GM18499 (cell line): ENCODE measurements at regions not wholly inside any gene's neighbourhood (a gene's known extent, or its start where the extent isn't known, plus 50 kb on each side); places are given as distances from the start of the nearest gene placed in this dataset.
"Not testable (repeated sequence)": the region's sequence is repeated elsewhere in the genome, so short reads cannot be mapped to it uniquely, and the experiment has no call there.

ENCODE experiments used
- ATAC-seq: cut with Tn5 transposase; IDR thresholded peaks from one replicate; pipeline ENCODE4 v1.9.1; 2021; ENCODE audit warnings: moderate number of reproducible peaks; ENCODE audit not compliant: insufficient read depth, unreplicated experiment

DNA sequence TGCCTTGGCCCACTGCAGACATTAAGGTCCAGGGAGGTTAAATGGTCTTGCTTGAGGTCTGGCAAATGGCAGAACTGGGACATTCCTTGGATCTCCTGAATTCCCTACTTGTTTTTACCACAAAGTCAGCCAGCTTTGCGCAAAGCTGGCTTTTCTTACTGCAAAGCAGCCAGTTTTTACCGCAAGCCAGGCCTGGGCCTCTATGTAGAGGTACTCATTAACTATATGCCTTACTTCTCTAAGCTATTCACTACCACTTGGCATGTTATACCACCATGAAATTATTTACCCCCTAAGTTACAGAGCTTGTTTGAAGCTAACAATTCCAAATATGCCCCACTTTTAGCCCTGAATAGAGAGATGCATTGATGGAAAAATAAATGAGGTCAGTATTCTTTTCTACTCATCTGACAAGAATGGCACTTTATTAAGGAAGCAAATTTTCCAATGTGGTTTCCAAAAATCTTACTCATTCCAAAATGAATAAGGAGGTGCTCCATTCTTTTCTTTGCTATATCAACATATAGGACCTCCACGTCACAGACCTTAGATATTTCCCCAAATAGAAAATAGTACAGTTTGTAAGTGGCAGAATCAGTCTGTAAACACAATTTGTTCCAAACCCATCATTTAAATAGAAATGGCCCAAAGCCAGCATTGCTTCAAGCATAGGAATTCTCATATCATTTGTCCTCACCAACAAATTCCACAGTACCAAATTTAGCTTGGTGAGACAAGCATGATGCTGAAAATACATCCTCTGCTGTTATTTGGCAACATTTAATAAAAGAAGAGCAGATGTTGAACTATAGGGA is 143.9 kb upstream of the TSC22D1 start:
- ATAC-seq = no peak

DNA sequence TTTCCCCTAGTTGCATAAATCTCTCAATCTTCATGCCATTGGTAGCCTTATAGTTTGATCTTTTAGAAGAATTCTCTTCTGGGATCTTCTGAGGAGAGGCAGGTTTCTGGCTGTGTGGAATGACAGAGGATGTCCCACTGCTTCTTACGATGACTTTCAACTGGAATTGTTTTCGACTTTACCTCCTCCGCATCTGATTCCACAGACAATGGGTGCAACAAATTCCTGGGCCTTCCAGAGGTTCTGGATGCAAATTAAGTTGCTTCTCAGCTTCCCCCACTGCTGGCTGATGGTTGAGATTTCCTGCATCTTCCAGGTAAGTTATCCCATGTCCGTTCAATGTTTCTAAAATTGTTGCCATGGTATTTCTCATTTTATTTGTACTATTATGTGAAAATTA is 142.3 kb upstream of the TSC22D1 start:
- ATAC-seq = no peak

DNA sequence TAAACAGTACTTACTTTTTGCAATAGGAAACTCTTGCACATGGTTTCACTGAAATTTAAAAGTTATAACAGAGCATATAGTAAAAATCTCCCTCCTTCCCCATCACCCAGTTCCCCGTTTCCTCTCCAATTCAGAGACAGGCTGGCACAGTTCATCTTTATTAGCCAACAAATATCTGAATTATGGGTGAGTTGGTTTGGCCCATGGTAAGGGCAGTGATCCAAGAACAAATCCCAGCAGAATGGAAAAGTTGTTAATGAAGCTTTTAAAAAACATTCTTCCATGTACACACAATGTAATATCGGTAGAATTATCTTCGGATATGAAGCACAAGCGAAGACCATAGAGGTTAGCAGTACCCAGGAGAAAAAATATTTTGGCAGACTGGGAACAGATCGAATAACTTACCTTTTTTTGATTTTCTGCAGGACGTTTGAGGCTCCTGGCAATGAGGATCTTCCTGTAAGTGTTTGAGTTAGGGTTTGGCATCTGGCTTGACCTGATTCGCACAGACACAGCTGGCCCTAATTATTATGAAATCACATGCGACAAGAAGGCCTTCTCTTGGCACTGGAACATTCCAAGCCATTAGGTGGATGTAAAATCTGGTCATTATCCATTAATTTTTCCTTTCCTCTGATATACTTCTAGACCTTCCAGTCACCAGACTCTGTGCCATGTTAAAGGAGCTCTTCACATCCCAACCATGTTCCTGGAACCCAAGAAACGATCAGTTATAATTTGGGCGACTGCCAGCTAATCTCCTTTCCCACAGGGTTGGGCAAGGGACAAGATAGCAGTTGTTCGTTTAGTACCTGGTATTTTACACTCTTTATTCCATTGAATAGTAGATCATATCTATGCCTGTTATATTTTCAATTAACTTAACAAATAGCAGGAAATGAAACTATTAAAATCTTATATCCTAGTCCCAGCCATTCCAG is 139.4 kb upstream of the TSC22D1 start:
- ATAC-seq = no peak

DNA sequence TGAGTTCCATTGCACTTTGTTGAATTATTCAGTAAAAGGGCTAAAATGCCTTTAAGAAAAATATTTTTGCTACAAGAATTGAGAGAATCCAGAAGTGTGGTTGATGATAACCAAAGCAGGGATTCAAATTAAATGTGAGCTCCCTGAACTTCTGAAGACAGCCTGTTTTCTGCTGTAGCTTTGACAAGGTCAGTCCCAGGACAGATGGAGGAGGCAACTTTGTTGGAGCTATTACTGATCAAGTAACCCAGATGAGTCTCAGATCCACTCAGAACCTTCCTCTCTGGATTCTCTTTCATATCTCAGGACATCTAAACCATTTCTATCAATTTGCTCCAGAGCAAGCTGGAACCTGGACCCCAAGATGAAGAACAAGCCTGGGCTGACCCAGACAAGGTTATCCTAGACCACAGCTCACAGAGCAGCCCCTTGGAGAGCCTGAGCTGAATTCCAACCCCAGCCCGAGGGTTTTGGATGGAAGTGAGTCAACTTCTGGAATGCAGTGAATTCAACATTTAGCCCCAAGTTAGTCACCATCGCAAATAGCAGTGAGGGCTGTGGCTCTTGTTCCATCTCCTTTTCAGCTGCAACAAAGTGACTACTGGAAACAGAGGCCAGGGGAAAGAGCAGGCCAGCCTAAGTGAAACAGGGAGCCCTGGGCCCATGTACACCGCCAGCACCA is 137.8 kb upstream of the TSC22D1 start:
- no peak for ATAC-seq

DNA sequence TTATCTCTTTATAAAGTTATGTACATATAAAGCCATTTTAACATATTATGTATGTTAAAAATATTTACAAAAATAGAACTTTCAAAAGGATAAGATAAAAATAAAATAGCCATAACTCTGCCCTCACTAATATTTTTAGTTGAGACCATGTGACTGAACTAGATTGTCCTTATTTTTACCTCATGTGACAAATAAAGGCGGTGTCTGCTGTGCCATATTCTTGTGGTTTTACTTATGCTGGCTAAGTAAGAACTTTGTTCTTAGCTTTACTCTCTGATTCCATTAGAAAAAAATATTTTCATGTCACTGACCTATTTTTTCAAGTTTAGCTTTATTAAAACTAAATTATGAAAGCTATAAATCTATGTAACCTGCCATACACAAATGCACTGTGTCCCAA is 135.6 kb upstream of the TSC22D1 start:
- no peak for ATAC-seq

DNA sequence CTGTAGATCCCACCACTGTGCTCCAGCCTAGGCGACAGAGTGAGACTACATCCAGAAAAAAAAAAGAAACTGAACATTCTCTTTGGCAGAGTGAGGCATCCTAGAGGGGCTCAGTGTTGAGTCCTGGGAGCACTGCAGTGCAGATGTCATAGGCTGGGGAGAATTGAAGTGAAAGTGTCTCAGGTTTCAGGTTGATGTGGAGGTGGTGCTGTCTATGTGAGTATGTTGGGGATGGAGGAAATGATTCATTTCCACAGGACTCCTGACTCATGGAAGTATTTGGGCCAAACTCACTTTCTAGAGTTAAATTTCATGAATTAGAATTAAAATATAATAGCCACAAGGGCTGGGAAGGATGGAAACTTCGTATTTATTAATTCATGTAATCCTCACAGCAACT is 134.4 kb upstream of the TSC22D1 start:
- ATAC-seq = no peak

DNA sequence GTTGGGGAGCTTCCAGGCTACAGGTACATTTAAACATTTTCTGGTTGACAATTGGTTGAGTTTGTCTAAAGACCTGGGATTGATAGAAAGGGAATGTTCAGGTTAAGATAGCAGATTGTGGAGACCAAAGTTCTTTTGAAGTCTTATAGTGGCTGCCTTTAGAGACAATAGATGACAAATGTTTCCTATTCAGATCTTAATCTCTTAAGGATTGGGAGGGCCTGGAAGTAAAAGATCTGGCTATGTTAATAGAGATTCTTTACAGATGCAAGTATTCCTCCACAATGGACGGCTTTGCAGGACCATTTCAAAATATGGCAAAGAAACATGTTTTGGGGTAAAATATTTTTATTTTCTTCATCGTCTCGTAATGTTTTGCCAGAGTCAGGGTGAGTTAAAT is 128.7 kb upstream of the TSC22D1 start:
- ATAC-seq = not testable (repeated sequence)

DNA sequence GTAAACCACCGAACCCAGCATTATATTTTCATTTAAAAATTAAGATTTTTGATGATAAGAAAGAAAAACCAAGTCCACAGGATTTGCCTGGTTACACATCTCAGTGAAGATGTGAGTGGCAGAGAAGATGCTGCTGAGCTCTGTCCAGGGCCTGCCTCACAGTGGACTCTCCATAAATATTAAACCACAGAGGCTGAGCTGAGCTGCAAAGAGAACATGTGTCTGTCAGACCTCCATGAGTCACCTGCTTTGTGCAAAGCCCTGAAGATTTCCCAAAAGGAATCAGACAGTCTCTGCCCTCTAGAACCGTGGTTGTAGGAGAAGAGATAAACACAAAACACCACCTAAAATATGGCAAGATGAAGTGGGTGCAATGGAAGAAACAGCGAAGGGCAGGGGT is 127.2 kb upstream of the TSC22D1 start:
- no peak for ATAC-seq

DNA sequence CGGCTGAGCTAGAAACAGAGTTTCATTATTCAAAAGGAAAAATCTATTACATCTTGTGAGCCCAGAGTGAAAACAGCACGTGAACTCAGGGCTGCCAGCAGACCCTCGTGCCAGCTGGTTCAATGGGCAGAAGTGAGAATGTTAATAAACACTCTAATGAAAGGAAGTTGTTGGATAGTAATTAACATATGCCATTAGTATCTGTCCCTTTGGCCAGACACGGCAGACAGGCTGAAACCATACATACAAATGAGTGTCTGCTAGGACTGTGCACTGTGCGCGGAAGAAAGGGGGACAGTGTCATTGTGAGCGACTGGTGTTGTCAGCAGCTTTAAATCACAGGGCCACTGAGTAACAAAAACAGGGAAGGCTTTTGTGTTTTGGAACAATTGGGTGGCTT is 121.9 kb upstream of the TSC22D1 start:
- no peak for ATAC-seq

DNA sequence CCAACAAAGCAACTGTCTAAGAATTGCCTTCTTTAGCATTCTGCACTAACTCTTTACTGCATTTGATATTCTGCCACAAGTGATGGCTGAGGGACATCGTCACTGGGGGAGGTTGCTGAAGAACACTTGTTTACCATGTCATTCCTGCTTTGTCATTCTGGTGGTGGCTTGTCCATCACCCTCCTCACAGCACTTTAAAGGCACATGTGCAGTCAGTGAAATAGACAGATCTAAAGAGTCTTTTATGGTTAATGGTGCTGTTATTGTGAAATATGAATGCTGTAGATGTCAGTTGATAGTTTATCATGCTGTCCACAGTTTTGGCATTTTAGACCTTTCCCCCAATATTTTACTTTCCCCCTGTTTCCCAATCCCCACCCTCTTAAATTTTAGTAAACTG is 120.9 kb upstream of the TSC22D1 start:
- no peak for ATAC-seq

DNA sequence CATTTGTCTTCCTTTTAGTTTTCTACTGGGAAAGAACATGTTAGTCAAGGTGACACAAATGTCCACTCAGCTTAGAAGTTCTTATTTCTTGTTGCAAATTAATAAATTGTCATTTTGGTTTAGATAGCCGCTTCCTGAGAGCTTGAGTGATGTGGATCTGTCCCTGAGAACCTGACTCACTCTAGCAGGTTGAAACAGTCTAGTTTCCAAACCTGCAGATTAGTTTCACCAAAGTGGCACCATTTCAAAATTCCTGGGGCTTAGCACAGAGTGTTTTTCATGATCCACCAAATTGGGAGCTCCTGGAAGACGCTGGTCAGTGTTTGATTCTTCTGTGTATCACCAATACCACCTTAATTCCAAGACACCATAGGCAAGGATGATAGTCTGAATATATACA is 119.4 kb upstream of the TSC22D1 start:
- ATAC-seq = no peak

DNA sequence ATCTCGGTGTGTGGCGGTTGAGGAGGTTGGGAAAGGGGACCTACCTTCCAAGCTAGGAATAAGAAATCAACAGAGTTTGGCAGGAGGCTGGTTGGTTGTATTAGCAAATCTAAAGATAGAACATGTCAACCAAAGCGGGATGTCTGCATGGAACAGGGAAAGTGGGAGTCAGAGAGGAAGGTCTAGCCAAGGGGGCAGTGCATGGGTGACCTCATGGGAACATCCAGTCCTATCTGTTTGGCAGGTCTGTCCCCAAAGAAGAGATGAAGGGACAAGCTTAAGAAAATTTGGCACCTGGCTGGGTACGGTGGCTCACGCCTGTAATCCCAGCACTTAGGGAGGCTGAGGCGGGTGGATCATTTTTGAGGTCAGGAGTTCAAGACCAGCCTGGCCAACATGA is 118.7 kb upstream of the TSC22D1 start:
- ATAC-seq = no peak

DNA sequence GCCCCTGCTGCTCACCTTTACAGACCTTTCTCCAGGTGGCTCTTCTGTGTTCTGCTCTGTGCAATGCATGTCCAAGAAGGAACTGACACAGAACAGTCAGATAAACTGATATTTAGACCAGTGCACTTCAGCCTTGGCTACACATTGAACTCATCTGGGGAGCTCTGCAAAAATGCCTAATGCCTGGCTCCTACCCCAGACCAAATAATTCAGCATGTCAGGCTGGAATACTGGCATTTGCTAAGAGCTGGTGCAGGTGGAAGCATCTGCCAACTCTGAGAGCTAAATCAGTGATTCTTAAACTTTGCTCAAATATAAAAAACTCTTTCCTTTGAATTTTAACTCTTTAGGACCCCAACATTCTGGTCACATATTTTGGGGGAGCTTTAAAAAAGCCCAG is 118.2 kb upstream of the TSC22D1 start:
- no peak for ATAC-seq

DNA sequence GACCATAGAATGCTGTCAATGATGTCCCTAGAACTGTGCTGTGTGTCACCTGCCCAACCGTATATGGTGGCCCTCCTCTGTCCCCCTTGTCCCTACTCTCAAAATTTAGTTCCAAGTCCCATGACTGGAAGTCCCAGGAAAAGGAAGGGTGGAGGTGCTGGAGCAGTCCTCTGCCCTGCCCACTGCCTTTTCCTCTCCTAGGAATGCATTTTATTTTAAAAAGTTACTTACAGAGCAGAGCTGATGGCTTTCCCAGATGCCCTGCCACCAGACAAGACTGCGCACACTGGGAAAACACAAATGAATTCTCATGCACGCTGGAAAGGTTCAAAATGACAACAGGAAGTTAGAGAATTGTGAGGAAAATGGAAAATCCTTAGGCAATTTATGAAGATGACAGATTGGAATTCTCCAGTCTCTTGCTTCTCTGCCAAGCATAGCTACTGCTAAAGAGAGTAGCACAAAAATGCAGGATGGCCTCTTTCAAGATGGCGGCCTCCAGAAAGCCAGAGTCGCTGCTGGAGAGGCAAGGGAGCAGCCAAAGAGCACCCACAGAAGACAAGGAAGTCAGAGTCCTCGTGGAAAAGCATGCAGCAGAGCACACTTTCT is 117.1 kb upstream of the TSC22D1 start:
- no peak for ATAC-seq

DNA sequence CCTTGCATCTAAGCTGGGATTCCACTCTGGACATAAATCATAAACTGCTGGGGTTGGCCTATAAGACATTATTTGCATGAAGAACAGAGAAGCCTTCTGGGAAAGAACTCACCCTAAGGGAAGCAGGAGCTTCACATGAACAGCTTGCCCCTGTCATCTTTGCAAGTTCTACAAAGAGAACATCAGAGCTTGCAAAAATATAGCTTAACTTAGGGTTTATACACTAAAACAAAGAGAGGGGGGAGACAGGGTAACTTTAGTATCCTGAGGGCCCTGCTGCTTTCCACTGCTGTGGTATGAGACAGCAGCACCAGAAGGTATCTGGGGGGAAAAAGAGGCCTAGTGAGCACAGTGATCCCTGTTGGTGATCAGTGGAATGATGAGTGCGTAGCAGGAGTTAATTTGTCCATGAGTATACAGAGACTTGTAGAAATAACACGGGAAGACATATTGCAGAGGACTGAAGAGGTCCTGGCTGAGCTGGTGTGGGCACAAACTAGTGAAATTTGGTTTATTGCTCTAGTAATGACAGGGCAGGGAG is 116.1 kb upstream of the TSC22D1 start:
- no peak for ATAC-seq

DNA sequence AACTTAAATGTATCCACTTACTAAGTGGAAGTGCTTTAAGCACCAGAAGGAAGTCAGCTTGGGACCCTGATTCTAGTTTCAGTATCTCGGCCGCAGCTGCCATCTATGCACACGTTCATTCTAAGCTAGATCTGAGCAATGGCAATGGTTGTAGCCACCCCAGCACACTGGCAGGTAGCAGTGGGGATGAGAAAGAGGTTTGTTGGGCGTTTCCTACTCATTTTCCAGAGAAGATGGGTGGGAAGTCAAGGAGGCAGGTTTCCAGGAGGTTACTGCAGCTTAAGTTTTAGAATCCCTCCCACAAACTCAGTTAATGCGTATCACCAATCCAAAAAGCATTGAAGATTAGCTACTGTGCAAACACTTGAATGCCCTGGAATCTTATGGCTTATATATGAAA is 114.2 kb upstream of the TSC22D1 start:
- no peak for ATAC-seq

DNA sequence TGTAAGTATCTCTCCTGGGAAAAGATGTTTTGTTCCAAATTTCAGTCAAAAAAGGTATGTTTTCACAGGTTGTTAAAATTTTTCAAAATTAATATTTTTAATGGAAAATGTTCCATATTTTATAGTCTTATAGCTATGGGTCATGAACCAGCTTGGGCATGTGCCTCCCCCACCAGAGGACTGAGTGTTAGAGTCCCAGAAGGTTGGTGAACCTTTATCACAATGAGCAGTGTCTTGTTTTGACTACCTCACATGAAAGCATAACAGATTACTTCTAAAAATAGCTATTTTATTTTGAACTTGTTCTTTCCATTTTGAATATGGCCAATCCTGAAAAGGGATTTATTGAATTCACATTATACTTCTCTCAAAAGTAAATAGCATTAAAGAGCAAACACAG is 112.5 kb upstream of the TSC22D1 start:
- ATAC-seq = no peak

DNA sequence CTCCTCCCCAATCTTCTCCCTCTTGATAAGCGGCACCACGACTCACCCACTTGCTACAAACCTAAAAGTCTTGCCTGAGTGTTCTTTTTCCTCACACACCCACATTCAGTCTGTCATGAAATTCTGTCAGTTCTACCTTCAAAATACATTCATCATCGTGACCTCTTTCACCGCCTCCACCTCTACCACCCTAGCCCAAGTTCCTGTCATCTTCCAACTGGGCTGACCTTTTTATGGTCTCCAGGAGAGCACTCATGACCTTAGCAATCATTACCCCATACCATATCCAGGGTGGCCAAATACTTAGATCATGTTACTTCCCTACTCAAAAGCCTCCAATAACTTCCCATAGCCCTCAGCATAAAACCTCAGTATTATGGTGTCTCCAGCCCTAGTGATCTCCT is 110.4 kb upstream of the TSC22D1 start:
- ATAC-seq = no peak

DNA sequence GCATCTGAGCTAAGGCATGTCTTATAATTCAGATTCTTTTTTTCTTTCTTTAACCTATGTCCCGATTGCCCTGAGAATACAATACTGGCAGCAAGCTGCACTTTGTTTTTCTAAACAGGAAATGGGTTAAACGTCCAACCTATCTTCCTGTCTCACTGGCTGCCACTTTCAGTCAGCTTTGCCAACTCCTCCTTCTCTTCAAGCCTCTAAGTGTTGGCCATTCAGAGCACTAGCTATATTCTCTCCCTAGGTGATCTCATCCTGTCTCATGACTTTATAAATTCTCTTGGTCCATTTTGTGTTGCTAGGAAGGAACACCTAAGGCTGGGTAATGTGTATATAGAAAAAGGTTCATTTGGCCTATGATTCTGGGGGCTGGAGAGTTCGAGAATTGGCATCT is 109.5 kb upstream of the TSC22D1 start:
- ATAC-seq = no peak

DNA sequence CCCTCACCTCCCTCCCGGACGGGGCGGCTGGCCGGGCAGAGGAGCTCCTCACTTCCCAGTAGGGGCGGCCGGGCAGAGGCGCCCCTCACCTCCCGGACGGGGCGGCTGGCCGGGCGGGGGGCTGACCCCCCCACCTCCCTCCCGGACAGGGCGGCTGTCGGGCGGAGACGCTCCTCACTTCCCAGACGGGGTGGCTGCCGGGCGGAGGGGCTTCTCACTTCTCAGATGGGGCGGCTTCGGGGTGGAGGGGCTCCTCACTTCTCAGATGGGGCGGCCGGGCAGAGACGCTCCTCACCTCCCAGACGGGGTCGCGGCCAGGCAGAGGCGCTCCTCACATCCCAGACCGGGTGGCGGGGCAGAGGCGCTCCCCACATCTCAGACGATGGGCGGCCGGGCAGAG is 106.3 kb upstream of the TSC22D1 start:
- ATAC-seq = not testable (repeated sequence)
